HCT116 (cell line): ENCODE measurements at regions not wholly inside any gene's neighbourhood (a gene's known extent, or its start where the extent isn't known, plus 50 kb on each side); places are given as distances from the start of the nearest gene placed in this dataset.

ENCODE experiments used
- ATAC-seq: fragments of 200-7000 bp; cut with Tn5 transposase; 2 replicates; pipeline ENCODE4 v1.9.1; 2020; ENCODE audit warnings: mild to moderate bottlenecking, moderate library complexity
- BruUV-seq: library from RNA; stranded (reverse); fragments of 400-500 nt; replicated peaks from 2 replicates; lab custom pipeline; 2021; lab: Mats Ljungman, UMichigan
- CTCF ChIA-PET: fragments of 300-600 bp; sonication (Branson Sonifier 250); formaldehyde crosslinking; loops from one replicate; lab custom pipeline; 2021; ENCODE audit warnings: antibody characterized with exemption; lab: Charles Lee
- POLR2A ChIA-PET: fragments of 300-600, 350-600 bp; sonication (Branson Sonifier 250); formaldehyde crosslinking; loops from one replicate; lab custom pipeline; 2021; ENCODE audit warnings: antibody characterized with exemption; lab: Charles Lee
- RAD21 ChIA-PET, 2 experiments: fragments of 300-600 bp; sonication (Branson Sonifier 250); formaldehyde crosslinking; loops; one replicate each; lab custom pipeline; 2023; ENCODE audit warnings: low total read pairs in 2 of 2; ENCODE audit not compliant: uncharacterized antibody in 2 of 2, unreplicated experiment in 2 of 2, low non-redundant PET in 1 of 2; lab: Charles Lee
- DNase-seq: peaks from one replicate; pipeline ENCODE4 v3.0.0-alpha.2; 2010; ENCODE audit warnings: low read depth, low spot score
- H2AFZ ChIP-seq: fragments of 200-600 bp; shearing (Covaris generic), sonication (generic); 2 replicates; pipeline ENCODE4 v1.6.1; 2017; ENCODE audit warnings: low read depth, mixed run types, mixed read lengths, antibody characterized with exemption, low read length; ENCODE audit not compliant: poor library complexity, severe bottlenecking
- H3K27ac ChIP-seq: 2 replicates; pipeline ENCODE4 v1.5.1; 2012; ENCODE audit warnings: low read depth, low read length
- H3K27me3 ChIP-seq: fragments of 200-600 bp; sonication (generic); 2 replicates; pipeline ENCODE4 v1.6.1; 2016; ENCODE audit warnings: mixed run types, low read length, mixed read lengths; ENCODE audit not compliant: insufficient read depth
- H3K36me3 ChIP-seq, 2 experiments: fragments of 200-500 bp in 1 of 2; fragments of 200-600 bp in 1 of 2; sonication (Bioruptor generic) in 1 of 2; sonication (generic) in 1 of 2; 2 replicates each; pipeline versions ENCODE4 v1.5.1 to v1.6.1; 2014 to 2016; ENCODE audit warnings: low read length in 2 of 2, inconsistent platforms in 1 of 2, mixed read lengths in 1 of 2, mixed run types in 1 of 2; ENCODE audit not compliant: insufficient read depth in 2 of 2, control insufficient read depth in 1 of 2
- H3K4me1 ChIP-seq, 2 experiments: fragments of 200-600 bp in 1 of 2; sonication (generic) in 1 of 2; 2 replicates each; pipeline versions ENCODE4 v1.5.1 to v1.6.1; 2012 to 2017; ENCODE audit warnings: low read length in 2 of 2, inconsistent platforms in 1 of 2, mild to moderate bottlenecking in 1 of 2, mixed read lengths in 1 of 2, mixed run types in 1 of 2, moderate library complexity in 1 of 2; ENCODE audit not compliant: insufficient read depth in 2 of 2, control insufficient read depth in 1 of 2
- H3K4me2 ChIP-seq: fragments of 200-600 bp; sonication (generic); 2 replicates; pipeline ENCODE4 v1.6.1; 2017; ENCODE audit warnings: mixed run types, low read length, mixed read lengths
- H3K4me3 ChIP-seq, 2 experiments: fragments of 200-600 bp in 1 of 2; sonication (generic) in 1 of 2; replicated peaks in 1 of 2; 2 replicates each; pipeline ENCODE4 v1.5.1; 2011 to 2016; ENCODE audit warnings: low read length in 2 of 2, control low read depth in 1 of 2, low read depth in 1 of 2, mild to moderate bottlenecking in 1 of 2, mixed read lengths in 1 of 2, mixed run types in 1 of 2
- H3K79me2 ChIP-seq: fragments of 200-600 bp; sonication (generic); 2 replicates; pipeline ENCODE4 v1.6.1; 2017; ENCODE audit warnings: mild to moderate bottlenecking, mixed run types, low read length, moderate library complexity, mixed read lengths; ENCODE audit not compliant: insufficient read depth
- H3K9ac ChIP-seq: fragments of 200-600 bp; sonication (generic); 2 replicates; pipeline ENCODE4 v1.6.1; 2016; ENCODE audit warnings: low read length, mixed read lengths
- H3K9me2 ChIP-seq: fragments of 200-600 bp; sonication (generic), shearing (Covaris generic); 2 replicates; pipeline ENCODE4 v1.6.1; 2017; ENCODE audit warnings: mixed run types, mild to moderate bottlenecking, moderate library complexity; ENCODE audit not compliant: insufficient read depth
- H3K9me3 ChIP-seq, 2 experiments: fragments of 200-500 bp in 1 of 2; fragments of 200-600 bp in 1 of 2; sonication (Bioruptor generic) in 1 of 2; sonication (generic) in 1 of 2; 2 replicates each; pipeline ENCODE4 v1.6.1; 2014 to 2017; ENCODE audit warnings: low read length in 2 of 2, mixed read lengths in 2 of 2, inconsistent platforms in 1 of 2, low read depth in 1 of 2, mild to moderate bottlenecking in 1 of 2, mixed run types in 1 of 2, moderate library complexity in 1 of 2; ENCODE audit not compliant: control insufficient read depth in 1 of 2, insufficient read depth in 1 of 2
- H4K20me1 ChIP-seq: fragments of 200-600 bp; sonication (generic), shearing (Covaris generic); 2 replicates; pipeline ENCODE4 v1.6.1; 2017; ENCODE audit warnings: mixed run types, mild to moderate bottlenecking, moderate library complexity; ENCODE audit not compliant: insufficient read depth
- CBX3 ChIP-seq: IDR thresholded peaks from 2 replicates; pipeline ENCODE4 v1.6.1; 2012; ENCODE audit warnings: low read depth
- CEBPB ChIP-seq: IDR thresholded peaks from 2 replicates; pipeline ENCODE4 v1.6.1; 2012; ENCODE audit warnings: low read depth
- EGR1 ChIP-seq: IDR thresholded peaks from 2 replicates; pipeline ENCODE4 v1.6.1; 2012; ENCODE audit warnings: low read depth
- ELF1 ChIP-seq: IDR thresholded peaks from 2 replicates; pipeline ENCODE4 v1.6.1; 2012; ENCODE audit warnings: low read depth, borderline replicate concordance
- EZH2 ChIP-seq: fragments of 200-600 bp; sonication (generic); IDR thresholded peaks from 2 replicates; pipeline ENCODE4 v1.6.1; 2017; ENCODE audit warnings: antibody characterized with exemption, mixed run types
- EZH2phosphoT487 ChIP-seq: fragments of 200-600 bp; IDR thresholded peaks from 2 replicates; pipeline ENCODE4 v1.6.1; 2018; ENCODE audit warnings: antibody characterized with exemption, borderline replicate concordance
- FOSL1 ChIP-seq: IDR thresholded peaks from 2 replicates; pipeline ENCODE4 v1.6.1; 2012; ENCODE audit warnings: low read depth
- POLR2A ChIP-seq: IDR thresholded peaks from 2 replicates; pipeline ENCODE4 v1.7.0; 2011; ENCODE audit warnings: borderline replicate concordance; ENCODE audit not compliant: insufficient read depth, insufficient read length; ENCODE audit errors: extremely low read depth
- POLR2AphosphoS5 ChIP-seq: IDR thresholded peaks from 2 replicates; pipeline ENCODE4 v1.6.1; 2011; ENCODE audit warnings: mild to moderate bottlenecking, low read depth, low read length, moderate library complexity
- RAD21 ChIP-seq: IDR thresholded peaks from 2 replicates; pipeline ENCODE4 v1.6.1; 2012; ENCODE audit warnings: low read depth, mild to moderate bottlenecking
- SIN3A ChIP-seq: IDR thresholded peaks from 2 replicates; pipeline ENCODE4 v1.6.1; 2012; ENCODE audit warnings: low read depth
- SP1 ChIP-seq: IDR thresholded peaks from 2 replicates; pipeline ENCODE4 v1.6.1; 2012; ENCODE audit warnings: low read depth
- SRF ChIP-seq: IDR thresholded peaks from 2 replicates; pipeline ENCODE4 v1.6.1; 2012; ENCODE audit warnings: low read depth
- TCF7L2 ChIP-seq: IDR thresholded peaks from 2 replicates; pipeline ENCODE4 v1.7.0; 2011; ENCODE audit warnings: borderline replicate concordance, inconsistent platforms; ENCODE audit not compliant: insufficient read depth, insufficient read length; ENCODE audit errors: extremely low read depth
- YY1 ChIP-seq: IDR thresholded peaks from 2 replicates; pipeline ENCODE4 v1.6.1; 2011; ENCODE audit warnings: low read length, low read depth, moderate library complexity, mild to moderate bottlenecking; ENCODE audit not compliant: insufficient replicate concordance; ENCODE audit errors: extremely low read depth
- ZFX ChIP-seq: fragments of 450-650 bp; IDR thresholded peaks from 2 replicates; pipeline ENCODE4 v1.6.1; 2017
- ZNF274 ChIP-seq: fragments of 200-500 bp; sonication (Bioruptor generic); IDR thresholded peaks from 2 replicates; pipeline ENCODE4 v1.6.1; 2014; ENCODE audit warnings: mild to moderate bottlenecking, low read depth, low read length, inconsistent platforms
- intact Hi-C: fragments of 100-400 bp; cut with micrococcal nuclease; formaldehyde crosslinking; loops from 2 replicates; pipeline ENCODE4 v1.10.0; 2022
- TF ChIP-seq, protein P1 (sequence below): IDR thresholded peaks from 2 replicates; pipeline ENCODE4 v1.6.1; 2011; ENCODE audit warnings: mild to moderate bottlenecking, low read length, moderate library complexity; ENCODE audit not compliant: insufficient replicate concordance; ENCODE audit errors: extremely low read depth
- TF ChIP-seq, protein P2 (sequence below): IDR thresholded peaks from 2 replicates; pipeline ENCODE4 v1.6.1; 2012
- TF ChIP-seq, protein P3 (sequence below): IDR thresholded peaks from 2 replicates; pipeline ENCODE4 v1.6.1; 2012

DNA sequence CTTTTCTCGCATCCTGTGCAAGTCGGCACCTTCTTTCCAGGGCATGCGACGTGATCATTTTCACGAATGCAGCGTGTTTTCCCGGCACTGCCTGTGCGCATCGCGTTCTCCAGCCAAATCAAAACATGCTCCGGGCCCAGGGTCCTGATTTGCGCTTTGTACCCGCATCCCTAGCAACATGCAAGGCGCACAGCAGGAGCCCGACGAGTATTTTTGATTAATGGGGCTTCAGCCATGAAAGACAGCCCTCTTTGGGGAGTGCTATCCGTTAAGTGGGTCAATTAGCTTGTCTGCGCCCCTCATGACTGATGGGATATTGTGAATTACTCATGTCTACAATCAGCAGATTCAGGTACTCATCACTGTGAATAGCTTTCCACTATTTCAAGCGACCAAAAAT lies 243.3 kb upstream of the RNF32 start (continued):
- TF ChIP-seq FOSL1 (no peak), SIN3A (no peak), ZFX (no peak), ELF1 (no peak)
- TF ChIP-seq, protein P1, sequence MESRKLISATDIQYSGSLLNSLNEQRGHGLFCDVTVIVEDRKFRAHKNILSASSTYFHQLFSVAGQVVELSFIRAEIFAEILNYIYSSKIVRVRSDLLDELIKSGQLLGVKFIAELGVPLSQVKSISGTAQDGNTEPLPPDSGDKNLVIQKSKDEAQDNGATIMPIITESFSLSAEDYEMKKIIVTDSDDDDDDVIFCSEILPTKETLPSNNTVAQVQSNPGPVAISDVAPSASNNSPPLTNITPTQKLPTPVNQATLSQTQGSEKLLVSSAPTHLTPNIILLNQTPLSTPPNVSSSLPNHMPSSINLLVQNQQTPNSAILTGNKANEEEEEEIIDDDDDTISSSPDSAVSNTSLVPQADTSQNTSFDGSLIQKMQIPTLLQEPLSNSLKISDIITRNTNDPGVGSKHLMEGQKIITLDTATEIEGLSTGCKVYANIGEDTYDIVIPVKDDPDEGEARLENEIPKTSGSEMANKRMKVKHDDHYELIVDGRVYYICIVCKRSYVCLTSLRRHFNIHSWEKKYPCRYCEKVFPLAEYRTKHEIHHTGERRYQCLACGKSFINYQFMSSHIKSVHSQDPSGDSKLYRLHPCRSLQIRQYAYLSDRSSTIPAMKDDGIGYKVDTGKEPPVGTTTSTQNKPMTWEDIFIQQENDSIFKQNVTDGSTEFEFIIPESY: no peak

DNA sequence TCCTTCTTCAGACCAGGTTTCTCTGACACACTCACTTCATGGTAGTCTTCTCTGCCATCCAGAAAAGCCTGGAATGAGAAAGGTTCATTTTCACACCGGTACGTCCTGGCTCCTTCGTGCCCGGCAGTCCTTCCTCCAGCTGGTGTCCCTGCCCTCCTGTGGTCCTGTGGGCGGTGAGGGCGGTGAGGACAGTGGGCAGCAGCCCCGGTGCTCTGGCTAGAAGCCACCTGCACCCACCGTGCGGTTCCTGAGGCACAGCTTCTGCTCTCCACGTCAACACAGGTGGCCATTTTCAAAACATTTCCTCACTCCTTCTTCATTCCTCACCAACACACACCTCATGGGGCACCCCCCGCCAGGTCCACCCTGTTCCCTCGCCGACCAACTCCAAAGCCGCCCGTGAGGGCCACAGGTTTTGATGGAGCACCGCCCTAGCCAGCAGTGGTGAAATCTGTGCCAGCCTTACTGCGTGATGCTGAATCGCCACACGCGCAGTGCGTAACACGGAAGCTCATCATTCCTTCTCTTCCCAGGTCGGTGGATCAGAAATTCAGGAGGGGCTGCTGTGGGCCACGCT lies 251.4 kb upstream of the RNF32 start:
- Histone ChIP-seq H4K20me1 (no peaks in the 10 kb centered on the region), H3K27ac (no peak overlapping the region), H2AFZ (no peak overlapping the region), H3K79me2 (no peaks in the 10 kb centered on the region), H3K27me3 (peaks cover 12% of the 10 kb centered on the region; the same call in 1 of the 2 replicates), H3K4me1 (no peaks in the 10 kb centered on the region), H3K9me3 (no peaks in the 10 kb centered on the region), H3K4me2 (no peak overlapping the region), H3K9me2 (no peaks in the 10 kb centered on the region), H3K36me3 (no peaks in the 10 kb centered on the region), H3K9ac (no peak overlapping the region), H3K4me3 (no peak overlapping the region)
- ATAC-seq (no peak), DNase-seq (no peak)
- intact Hi-C loops: no loop called here
- POLR2A ChIA-PET: no interaction called here
- RAD21 ChIA-PET: no interaction called here
- CTCF ChIA-PET: no interaction called here
- no TSS peak for BruUV-seq
- TF ChIP-seq POLR2A: no peak
- TF ChIP-seq ZNF274: no peak
- TF ChIP-seq EGR1: no peak
- TF ChIP-seq CBX3: no peak
- TF ChIP-seq POLR2AphosphoS5: no peak
- no peak for TF ChIP-seq ELF1
- TF ChIP-seq, protein P2, sequence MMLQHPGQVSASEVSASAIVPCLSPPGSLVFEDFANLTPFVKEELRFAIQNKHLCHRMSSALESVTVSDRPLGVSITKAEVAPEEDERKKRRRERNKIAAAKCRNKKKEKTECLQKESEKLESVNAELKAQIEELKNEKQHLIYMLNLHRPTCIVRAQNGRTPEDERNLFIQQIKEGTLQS: no peak
- TF ChIP-seq, protein P1: no peak
- TF ChIP-seq, protein P3, sequence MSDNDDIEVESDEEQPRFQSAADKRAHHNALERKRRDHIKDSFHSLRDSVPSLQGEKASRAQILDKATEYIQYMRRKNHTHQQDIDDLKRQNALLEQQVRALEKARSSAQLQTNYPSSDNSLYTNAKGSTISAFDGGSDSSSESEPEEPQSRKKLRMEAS: no peak
- no peak for TF ChIP-seq RAD21
- TF ChIP-seq EZH2: no peak
- no peak for TF ChIP-seq EZH2phosphoT487
- TF ChIP-seq TCF7L2: no peak
- no peak for TF ChIP-seq YY1
- TF ChIP-seq CEBPB: no peak
- TF ChIP-seq SP1: no peak
- TF ChIP-seq FOSL1: no peak
- no peak for TF ChIP-seq SRF
